GM18520 (cell line): ENCODE measurements at regions not wholly inside any gene's neighbourhood (a gene's known extent, or its start where the extent isn't known, plus 50 kb on each side); places are given as distances from the start of the nearest gene placed in this dataset.
"Not testable (repeated sequence)": the region's sequence is repeated elsewhere in the genome, so short reads cannot be mapped to it uniquely, and the experiment has no call there.

Source experiments
- ATAC-seq: cut with Tn5 transposase; IDR thresholded peaks from one replicate; pipeline ENCODE4 v1.9.1; 2021; ENCODE audit not compliant: unreplicated experiment

DNA sequence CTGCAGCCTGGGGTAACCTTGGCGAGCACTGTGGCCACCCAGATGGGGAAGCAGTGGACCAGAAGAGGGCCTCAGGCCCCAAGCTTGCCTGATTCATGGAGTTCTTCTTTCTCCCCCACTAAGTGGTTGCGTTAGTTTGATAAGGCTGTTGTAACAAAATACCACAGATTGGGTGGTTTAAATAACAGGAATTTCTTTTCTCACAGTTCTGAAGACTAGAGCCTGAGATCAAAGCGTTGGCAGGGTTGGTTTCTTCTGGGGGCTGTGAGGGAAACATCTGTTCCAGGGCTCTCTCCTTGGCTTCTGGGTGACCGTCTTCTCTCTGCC is 105.7 kb upstream of the GATB start:
- ATAC-seq = no peak

GRCh38 chr4:151865744-151866591 is 105.2 kb upstream of the GATB start:
- no peak for ATAC-seq

DNA sequence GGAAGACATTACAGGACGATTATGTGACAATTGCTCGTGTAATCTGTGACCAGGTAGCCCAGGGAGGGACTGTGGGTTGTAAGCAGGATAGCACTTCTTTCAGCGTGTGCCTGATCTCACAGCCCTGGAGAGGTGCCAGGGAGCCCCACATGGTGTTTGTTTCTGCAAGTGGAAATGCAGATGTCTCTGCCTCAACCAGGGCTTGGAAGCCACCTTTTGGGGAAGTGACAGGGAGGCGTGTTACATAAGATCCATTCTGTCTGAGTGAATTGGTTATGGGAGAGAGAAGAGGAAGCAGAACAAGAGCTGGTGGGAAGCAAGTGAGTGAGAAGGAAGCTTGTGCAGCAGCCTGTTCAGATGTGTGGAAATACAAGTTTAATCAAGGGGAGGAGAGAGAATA is 104.5 kb upstream of the GATB start:
- no peak for ATAC-seq

DNA sequence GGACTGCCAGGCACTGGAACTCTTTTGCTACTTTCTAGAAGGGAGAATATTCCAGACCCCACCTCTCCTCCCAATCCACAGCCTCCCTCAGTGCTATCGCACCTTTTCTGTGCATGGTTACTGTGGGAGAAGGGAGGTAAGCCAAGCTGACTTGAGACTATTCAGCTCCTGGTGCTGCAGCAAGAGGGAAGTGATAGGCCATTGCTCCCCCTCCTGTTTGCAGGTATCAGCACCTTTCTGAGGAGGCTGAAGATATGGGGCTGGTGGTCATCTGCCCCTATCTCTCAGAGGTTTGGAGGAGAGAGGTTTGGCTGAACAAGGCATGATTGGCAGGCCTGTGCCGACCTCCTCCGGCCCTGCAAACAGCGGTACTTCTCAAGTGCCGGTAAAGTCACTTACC is 103.3 kb upstream of the GATB start:
- no peak for ATAC-seq

DNA sequence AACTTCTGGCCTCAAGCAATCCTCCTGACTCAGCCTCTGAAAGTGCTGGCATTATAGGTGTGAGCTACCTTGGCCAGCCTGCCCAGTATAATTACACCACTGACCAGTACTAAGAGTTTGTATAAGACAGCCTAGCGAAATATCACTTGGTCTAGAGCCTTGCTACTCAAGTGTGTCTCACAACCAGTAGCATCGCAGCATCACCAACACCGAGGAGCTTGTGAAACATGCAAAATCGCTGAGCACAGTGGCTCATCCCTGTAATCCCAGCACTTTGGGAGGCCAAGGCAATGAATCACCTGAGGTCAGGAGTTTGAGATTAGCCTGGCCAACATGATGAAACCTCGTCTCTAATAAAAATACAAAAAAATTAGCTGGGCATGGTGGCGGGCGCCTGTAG is 102.0 kb upstream of the GATB start:
- ATAC-seq = no peak

- ATAC-seq = no peak
Measured at GRCh38 chr4:151860561-151861093, 99.8 kb upstream of the GATB start.

DNA sequence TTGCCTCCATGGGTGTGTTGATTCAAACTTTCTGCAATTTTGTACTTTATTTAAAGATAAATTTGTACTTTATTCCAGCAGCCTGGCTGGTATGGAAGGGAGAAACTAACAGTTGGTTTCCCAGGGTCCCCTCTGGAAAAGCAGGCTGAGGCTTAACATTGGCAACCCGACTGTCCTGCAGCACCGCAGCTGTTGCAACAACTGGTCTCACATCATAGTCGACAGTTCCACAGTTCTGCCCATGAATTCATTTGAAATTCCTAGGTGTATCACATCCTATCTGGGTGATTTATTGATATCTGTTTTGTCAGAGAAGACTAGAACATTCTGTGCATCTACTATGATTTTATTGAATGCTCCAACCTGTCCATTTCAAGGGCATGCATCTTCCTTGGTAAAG is 98.8 kb upstream of the GATB start:
- no peak for ATAC-seq

GRCh38 chr4:151858356-151858755 is 97.5 kb upstream of the GATB start:
- no peak for ATAC-seq

- no peak for ATAC-seq
Measured at GRCh38 chr4:151857368-151857767, 96.6 kb upstream of the GATB start.

DNA sequence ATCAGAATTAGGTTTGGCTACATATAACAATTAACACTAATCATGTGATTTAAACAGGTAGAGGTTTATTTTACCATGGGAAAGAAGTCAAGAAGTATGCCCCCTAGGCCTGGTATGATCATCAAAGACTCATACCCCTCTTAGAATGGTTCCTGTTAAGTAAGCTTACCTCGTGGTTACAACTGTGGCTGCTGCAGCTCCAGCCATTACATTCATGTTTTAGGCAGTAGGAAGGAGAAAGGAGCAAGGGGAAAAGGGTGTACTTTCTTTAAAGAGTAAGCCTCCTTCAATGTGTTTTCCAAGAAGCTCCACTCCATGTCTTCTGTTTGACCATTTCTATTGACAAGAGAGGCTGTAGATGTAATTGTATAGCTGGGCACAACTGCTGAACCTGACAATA is 94.9 kb upstream of the GATB start:
- ATAC-seq = no peak

DNA sequence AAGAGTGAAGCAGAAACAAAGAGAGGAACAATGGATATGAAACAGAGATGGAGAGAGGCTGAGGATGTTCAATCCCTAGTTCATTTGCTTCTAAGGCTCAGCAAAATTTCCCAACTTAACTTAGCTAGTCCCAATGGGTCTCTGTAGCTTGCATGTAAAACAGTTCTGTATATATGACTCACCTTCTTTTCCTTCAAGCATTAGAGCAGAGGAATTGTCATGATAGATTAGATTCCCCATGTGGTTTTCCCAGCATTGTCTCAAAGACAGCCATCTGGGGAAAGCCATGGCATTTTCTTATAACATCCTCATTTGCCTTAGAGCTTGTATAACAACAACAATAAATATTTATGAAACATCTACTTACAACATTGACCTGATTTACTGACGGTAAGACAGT is 93.9 kb upstream of the GATB start:
- no peak for ATAC-seq

- ATAC-seq = no peak
Measured at GRCh38 chr4:151853034-151853433, 92.2 kb upstream of the GATB start.

GRCh38 chr4:151852202-151852601 is 91.4 kb upstream of the GATB start:
- no peak for ATAC-seq

- ATAC-seq = no peak
Measured at GRCh38 chr4:151851354-151851753, 90.5 kb upstream of the GATB start.

DNA sequence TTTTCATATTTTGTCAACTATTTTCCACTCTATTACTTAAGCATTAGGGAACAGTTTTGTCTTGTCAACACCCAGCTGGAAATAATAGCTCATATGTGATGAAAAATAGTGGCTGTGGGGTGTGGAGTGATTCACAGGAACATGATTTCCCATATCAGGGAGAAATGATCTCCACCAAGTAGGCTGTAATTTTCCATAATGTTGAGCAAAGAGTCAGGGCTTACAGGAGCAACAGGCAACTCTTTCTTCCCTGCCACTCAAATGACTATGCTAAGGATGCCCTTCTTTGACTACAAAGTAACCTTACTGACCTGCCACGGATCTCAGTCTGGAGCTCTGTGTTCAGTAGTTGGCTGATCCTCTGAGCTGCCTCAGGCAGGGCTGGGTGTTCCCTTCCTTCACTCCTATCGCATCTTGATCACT is 90.0 kb upstream of the GATB start:
- no peak for ATAC-seq

DNA sequence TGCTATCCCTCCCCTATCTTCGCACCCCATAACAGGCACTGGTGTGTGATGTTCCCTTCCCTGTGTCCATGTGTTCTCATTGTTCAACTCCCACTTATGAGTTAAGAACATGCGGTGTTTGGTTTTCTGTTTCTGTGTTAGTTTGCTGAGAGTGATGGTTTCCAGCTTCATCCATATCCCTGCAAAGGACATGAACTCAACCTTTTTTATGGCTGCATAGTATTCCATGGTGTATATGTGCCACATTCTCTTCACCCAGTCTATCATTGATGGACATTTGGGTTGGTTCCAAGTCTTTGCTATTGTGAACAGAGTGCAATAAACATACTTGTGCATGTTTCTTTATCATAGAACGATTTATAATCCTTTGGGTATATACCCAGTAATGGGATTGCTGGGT is 84.7 kb upstream of the GATB start:
- ATAC-seq = not testable (repeated sequence)

GRCh38 chr4:151842430-151843079 is 81.7 kb upstream of the GATB start:
- ATAC-seq = no peak

- no peak for ATAC-seq
Measured at GRCh38 chr4:151841107-151841506, 80.3 kb upstream of the GATB start.

DNA sequence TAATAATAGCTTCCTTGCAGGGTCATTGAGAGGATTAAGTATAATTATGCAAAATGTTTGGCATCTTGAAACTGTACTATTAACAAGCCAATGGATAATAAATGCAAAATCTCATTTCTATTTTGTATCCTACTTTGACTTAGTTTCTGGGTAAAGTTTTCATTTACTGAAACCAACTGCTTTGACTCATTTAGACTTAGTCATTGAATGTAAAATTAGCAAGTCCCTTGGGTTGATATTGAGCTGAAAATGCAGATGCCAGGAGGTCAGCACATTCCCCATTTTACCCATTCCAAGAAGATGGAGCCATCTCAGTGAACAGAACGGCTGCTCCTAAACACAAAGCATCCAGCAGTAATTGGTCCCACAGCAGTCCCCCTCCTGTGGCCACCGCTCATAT is 74.7 kb upstream of the GATB start:
- ATAC-seq = no peak

- no peak for ATAC-seq
Measured at GRCh38 chr4:151833174-151833573, 72.4 kb upstream of the GATB start.

- no peak for ATAC-seq
Measured at GRCh38 chr4:151831526-151831925, 70.7 kb upstream of the GATB start.

GRCh38 chr4:151830168-151830567 is 69.4 kb upstream of the GATB start:
- no peak for ATAC-seq

GRCh38 chr4:151829309-151829708 is 68.5 kb upstream of the GATB start:
- ATAC-seq = no peak
